Fibroblast of mammary gland (primary cell): ENCODE measurements at regions not wholly inside any gene's neighbourhood (a gene's known extent, or its start where the extent isn't known, plus 50 kb on each side); places are given as distances from the start of the nearest gene placed in this dataset.

Source experiments
- DNase-seq: peaks from one replicate; pipeline ENCODE4 v3.0.0-alpha.2; 2010; ENCODE audit warnings: low read depth
- H3K4me3 ChIP-seq: 2 replicates; pipeline ENCODE4 v1.5.1; 2011; ENCODE audit warnings: low read depth, mild to moderate bottlenecking, low read length, moderate library complexity; ENCODE audit not compliant: control insufficient read depth
- CTCF ChIP-seq: conservative IDR thresholded peaks from 2 replicates; pipeline ENCODE4 v1.5.1; 2011; ENCODE audit warnings: low read depth, low read length, inconsistent platforms; ENCODE audit not compliant: control insufficient read depth, insufficient read depth

- DNase-seq = no peak
- TF ChIP-seq CTCF = no peak
Observed at GRCh38 chr3:104269771-104270170, 1096.9 kb upstream of the ALCAM start.

GRCh38 chr3:104273046-104273649 lies 1093.6 kb upstream of the ALCAM start:
- DNase-seq = peak; percentile 51
- H3K4me3 ChIP-seq = no peak overlapping the region
- TF ChIP-seq CTCF = peak; percentile 75

More at GRCh38 chr3:104269771-104270170, 1096.9 kb upstream of the ALCAM start:
- no peak overlapping the region for H3K4me3 ChIP-seq

GRCh38 chr3:104275199-104275598 lies 1091.5 kb upstream of the ALCAM start:
- no peak overlapping the region for H3K4me3 ChIP-seq
- TF ChIP-seq CTCF = no peak
- no peak for DNase-seq

- H3K4me3 ChIP-seq = no peak overlapping the region
- TF ChIP-seq CTCF = no peak
- peak; percentile 67 for DNase-seq
Observed at GRCh38 chr3:104279617-104280016, 1087.1 kb upstream of the ALCAM start.

- DNase-seq = no peak
- no peak for TF ChIP-seq CTCF
- no peak overlapping the region for H3K4me3 ChIP-seq
Observed at GRCh38 chr3:104281713-104282112, 1085.0 kb upstream of the ALCAM start.

- DNase-seq = no peak
- no peak for TF ChIP-seq CTCF
Observed at GRCh38 chr3:104286645-104287044, 1080.1 kb upstream of the ALCAM start.

GRCh38 chr3:104291437-104291851 lies 1075.3 kb upstream of the ALCAM start:
- TF ChIP-seq CTCF = no peak
- peak overlapping the region; percentile 0 for H3K4me3 ChIP-seq
- DNase-seq = peak; percentile 19

More at GRCh38 chr3:104286645-104287044, 1080.1 kb upstream of the ALCAM start:
- H3K4me3 ChIP-seq = no peak overlapping the region
